PC-9 (cell line): ENCODE measurements at regions not wholly inside any gene's neighbourhood (a gene's known extent, or its start where the extent isn't known, plus 50 kb on each side); places are given as distances from the start of the nearest gene placed in this dataset.

Source experiments
- BruUV-seq: library from RNA; stranded (reverse); fragments of 400-500 nt; replicated peaks from 2 replicates; lab custom pipeline; 2021; lab: Mats Ljungman, UMichigan
- CTCF ChIA-PET: fragments of 300-600 bp; sonication (Branson Sonifier 250); formaldehyde crosslinking; loops from one replicate; lab custom pipeline; 2022; ENCODE audit warnings: antibody characterized with exemption; lab: Charles Lee
- POLR2A ChIA-PET: fragments of 300-600 bp; sonication (Branson Sonifier 250); formaldehyde crosslinking; loops from one replicate; lab custom pipeline; 2022; ENCODE audit warnings: antibody characterized with exemption; ENCODE audit not compliant: unreplicated experiment; lab: Charles Lee
- DNase-seq, 2 experiments: peaks; one replicate each; pipeline versions ENCODE4 v3.0.0 to v3.0.0-alpha.2; 2015 to 2022; ENCODE audit warnings: mixed read lengths in 1 of 2
- H2AFZ ChIP-seq: fragments of 200-600 bp; sonication (generic); 2 replicates; pipeline ENCODE4 v1.8.1; 2017; ENCODE audit warnings: antibody characterized with exemption
- H3F3A ChIP-seq: fragments of 200-600 bp; sonication (generic); 2 replicates; pipeline ENCODE4 v1.8.1; 2017; ENCODE audit warnings: antibody characterized with exemption, mild to moderate bottlenecking, low read depth; ENCODE audit not compliant: insufficient read depth
- H3K27ac ChIP-seq: fragments of 200-600 bp; sonication (generic); 2 replicates; pipeline ENCODE4 v1.6.1; 2016; ENCODE audit warnings: mixed run types
- H3K27me3 ChIP-seq: fragments of 200-600 bp; sonication (generic); 2 replicates; pipeline ENCODE4 v1.6.1; 2016; ENCODE audit warnings: low read depth, mixed run types; ENCODE audit not compliant: insufficient read depth
- H3K36me3 ChIP-seq: fragments of 200-600 bp; sonication (generic); 2 replicates; pipeline ENCODE4 v1.6.1; 2016; ENCODE audit warnings: low read depth, mixed run types
- H3K4me1 ChIP-seq: fragments of 200-600 bp; sonication (generic); replicated peaks from 2 replicates; pipeline ENCODE4 v1.6.1; 2016; ENCODE audit warnings: mixed run types; ENCODE audit not compliant: insufficient read depth
- H3K4me2 ChIP-seq: fragments of 200-600 bp; sonication (generic); 2 replicates; pipeline ENCODE4 v1.6.1; 2017; ENCODE audit warnings: mixed run types
- H3K4me3 ChIP-seq: fragments of 200-600 bp; sonication (generic); 2 replicates; pipeline ENCODE4 v1.6.1; 2016; ENCODE audit warnings: mixed run types
- H3K79me2 ChIP-seq: fragments of 200-600 bp; sonication (generic); 2 replicates; pipeline ENCODE4 v1.6.1; 2017; ENCODE audit warnings: low read depth, mixed run types
- H3K9me2 ChIP-seq: fragments of 200-600 bp; sonication (generic); 2 replicates; pipeline ENCODE4 v1.8.1; 2017; ENCODE audit warnings: mild to moderate bottlenecking; ENCODE audit not compliant: insufficient read depth
- H3K9me3 ChIP-seq: fragments of 200-600 bp; sonication (generic); 2 replicates; pipeline ENCODE4 v1.8.1; 2016; ENCODE audit warnings: low read depth; ENCODE audit not compliant: insufficient read depth
- H4K20me1 ChIP-seq: fragments of 200-600 bp; sonication (generic); 2 replicates; pipeline ENCODE4 v1.8.1; 2017; ENCODE audit not compliant: insufficient read depth
- EZH2 ChIP-seq: fragments of 200-600 bp; sonication (generic); IDR thresholded peaks from 2 replicates; pipeline ENCODE4 v1.8.0; 2017; ENCODE audit warnings: antibody characterized with exemption, low read depth
- intact Hi-C: fragments of 100-400 bp; cut with micrococcal nuclease; formaldehyde crosslinking; loops from one replicate; pipeline ENCODE4 v1.10.0; 2022; ENCODE audit not compliant: unreplicated experiment
- TF ChIP-seq, protein P1 (sequence below): fragments of 200-600 bp; sonication (generic); conservative IDR thresholded peaks from 2 replicates; pipeline ENCODE4 v1.6.1; 2017; ENCODE audit warnings: mixed run types, antibody characterized with exemption, mild to moderate bottlenecking, moderate library complexity

DNA sequence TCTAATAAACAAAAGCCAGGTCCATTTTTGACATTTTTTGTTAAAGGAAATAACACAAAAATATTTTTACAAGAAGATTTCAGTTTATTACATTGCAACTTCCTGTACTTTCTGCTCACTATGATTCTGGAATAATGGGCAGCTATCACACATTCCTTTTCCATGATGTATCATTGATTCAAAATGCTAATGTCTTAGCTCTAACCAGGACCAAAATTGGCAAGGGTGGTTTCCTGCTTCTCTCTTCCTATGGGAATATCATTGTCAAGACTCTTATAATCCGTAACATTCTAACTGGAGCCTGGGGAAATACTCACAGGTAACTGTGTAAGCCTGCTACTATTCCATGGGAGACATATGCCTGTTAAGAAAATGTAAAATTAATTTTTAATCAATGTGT, 218.6 kb downstream of the DCAF12L2 start:
- H3K4me2 ChIP-seq = no peak overlapping the region
- H3K79me2 ChIP-seq = no peaks in the 10 kb centered on the region
- no peaks in the 10 kb centered on the region for H3K27me3 ChIP-seq
- H3K4me3 ChIP-seq = no peak overlapping the region
- H3K27ac ChIP-seq = no peak overlapping the region
- H3K4me1 ChIP-seq = no peaks in the 10 kb centered on the region
- CTCF ChIA-PET = no interaction called here
- 0 out of 2 replicates have a peak, but pooled peaks cover 3% of the 10 kb centered on the region for H4K20me1 ChIP-seq
- H3F3A ChIP-seq = no peaks in the 10 kb centered on the region
- H2AFZ ChIP-seq = no peak overlapping the region
- POLR2A ChIA-PET = no interaction called here
- no peaks in the 10 kb centered on the region for H3K9me3 ChIP-seq
- TF ChIP-seq, protein P1, sequence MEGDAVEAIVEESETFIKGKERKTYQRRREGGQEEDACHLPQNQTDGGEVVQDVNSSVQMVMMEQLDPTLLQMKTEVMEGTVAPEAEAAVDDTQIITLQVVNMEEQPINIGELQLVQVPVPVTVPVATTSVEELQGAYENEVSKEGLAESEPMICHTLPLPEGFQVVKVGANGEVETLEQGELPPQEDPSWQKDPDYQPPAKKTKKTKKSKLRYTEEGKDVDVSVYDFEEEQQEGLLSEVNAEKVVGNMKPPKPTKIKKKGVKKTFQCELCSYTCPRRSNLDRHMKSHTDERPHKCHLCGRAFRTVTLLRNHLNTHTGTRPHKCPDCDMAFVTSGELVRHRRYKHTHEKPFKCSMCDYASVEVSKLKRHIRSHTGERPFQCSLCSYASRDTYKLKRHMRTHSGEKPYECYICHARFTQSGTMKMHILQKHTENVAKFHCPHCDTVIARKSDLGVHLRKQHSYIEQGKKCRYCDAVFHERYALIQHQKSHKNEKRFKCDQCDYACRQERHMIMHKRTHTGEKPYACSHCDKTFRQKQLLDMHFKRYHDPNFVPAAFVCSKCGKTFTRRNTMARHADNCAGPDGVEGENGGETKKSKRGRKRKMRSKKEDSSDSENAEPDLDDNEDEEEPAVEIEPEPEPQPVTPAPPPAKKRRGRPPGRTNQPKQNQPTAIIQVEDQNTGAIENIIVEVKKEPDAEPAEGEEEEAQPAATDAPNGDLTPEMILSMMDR = no peak
- no peak for TF ChIP-seq EZH2
- intact Hi-C loops = no loop called here
- H3K36me3 ChIP-seq = no peaks in the 10 kb centered on the region
- H3K9me2 ChIP-seq = no peaks in the 10 kb centered on the region
- DNase-seq = no peak
- no TSS peak for BruUV-seq

DNA sequence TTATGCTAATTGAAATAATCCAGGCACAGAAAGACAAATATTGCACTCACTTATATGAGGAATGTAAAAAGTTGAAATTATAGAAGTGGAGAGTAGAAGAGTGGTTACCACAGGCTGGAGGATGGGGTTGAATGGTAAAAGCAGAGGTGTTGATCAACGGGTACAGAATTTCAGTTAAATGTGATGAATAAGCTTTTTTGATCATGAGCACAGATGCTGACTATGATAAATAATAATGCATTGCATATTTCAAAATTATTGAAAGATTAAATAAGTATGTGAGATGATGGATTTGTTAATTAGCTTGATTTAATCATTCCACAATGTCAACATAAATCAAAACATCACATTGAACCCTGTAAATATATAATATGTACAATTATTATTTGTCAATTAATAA, 213.1 kb downstream of the DCAF12L2 start:
- intact Hi-C loops = no loop called here
- TF ChIP-seq, protein P1 = no peak
- no peak for TF ChIP-seq EZH2
- Histone ChIP-seq H3K36me3 (no peaks in the 10 kb centered on the region), H3K4me3 (no peak overlapping the region), H3K27ac (no peak overlapping the region), H4K20me1 (0 out of 2 replicates have a peak, but pooled peaks cover 3% of the 10 kb centered on the region), H3K4me1 (no peaks in the 10 kb centered on the region), H2AFZ (no peak overlapping the region), H3K79me2 (no peaks in the 10 kb centered on the region), H3K9me2 (no peaks in the 10 kb centered on the region), H3F3A (no peaks in the 10 kb centered on the region), H3K27me3 (no peaks in the 10 kb centered on the region), H3K9me3 (no peaks in the 10 kb centered on the region), H3K4me2 (no peak overlapping the region)
- ChIA-PET POLR2A (no interaction called here), CTCF (no interaction called here)
- BruUV-seq = no TSS peak
- DNase-seq = no peak

- H3K79me2 ChIP-seq = no peaks in the 10 kb centered on the region
- H3F3A ChIP-seq = no peaks in the 10 kb centered on the region
- no peaks in the 10 kb centered on the region for H3K36me3 ChIP-seq
- no peaks in the 10 kb centered on the region for H3K27me3 ChIP-seq
- BruUV-seq = no TSS peak
- TF ChIP-seq, protein P1 = no peak
- TF ChIP-seq EZH2 = no peak
- ChIA-PET POLR2A (no interaction called here), CTCF (no interaction called here)
- H3K4me1 ChIP-seq = no peaks in the 10 kb centered on the region
- no peaks in the 10 kb centered on the region for H3K9me2 ChIP-seq
- no peaks in the 10 kb centered on the region for H3K9me3 ChIP-seq
- no peak overlapping the region for H3K4me3 ChIP-seq
- no peak overlapping the region for H3K4me2 ChIP-seq
- DNase-seq = no peak
- intact Hi-C loops = no loop called here
- 0 out of 2 replicates have a peak, but pooled peaks cover 3% of the 10 kb centered on the region for H4K20me1 ChIP-seq
- H3K27ac ChIP-seq = no peak overlapping the region
- H2AFZ ChIP-seq = no peak overlapping the region
These were observed 212.3 kb downstream of the DCAF12L2 start for GRCh38 chrX:125953814-125954213.
